KOPT-K1 (cell line): ENCODE measurements at regions not wholly inside any gene's neighbourhood (a gene's known extent, or its start where the extent isn't known, plus 50 kb on each side); places are given as distances from the start of the nearest gene placed in this dataset.

Source experiments
- H3K27ac ChIP-seq: fragments of 200-600 bp; sonication (generic); 2 replicates; pipeline ENCODE4 v1.5.1; 2016; ENCODE audit warnings: antibody characterized with exemption, mild to moderate bottlenecking, low read depth, low read length; ENCODE audit not compliant: poor library complexity, severe bottlenecking
- H3K36me3 ChIP-seq: fragments of 200-600 bp; sonication (generic); 2 replicates; pipeline ENCODE4 v1.5.1; 2017; ENCODE audit warnings: antibody characterized with exemption, mild to moderate bottlenecking, low read length, moderate library complexity; ENCODE audit not compliant: insufficient read depth
- H3K9me3 ChIP-seq: fragments of 200-600 bp; sonication (generic); 2 replicates; pipeline ENCODE4 v1.5.1; 2017; ENCODE audit warnings: antibody characterized with exemption, low read length, mild to moderate bottlenecking; ENCODE audit not compliant: insufficient read depth, poor library complexity, severe bottlenecking

DNA sequence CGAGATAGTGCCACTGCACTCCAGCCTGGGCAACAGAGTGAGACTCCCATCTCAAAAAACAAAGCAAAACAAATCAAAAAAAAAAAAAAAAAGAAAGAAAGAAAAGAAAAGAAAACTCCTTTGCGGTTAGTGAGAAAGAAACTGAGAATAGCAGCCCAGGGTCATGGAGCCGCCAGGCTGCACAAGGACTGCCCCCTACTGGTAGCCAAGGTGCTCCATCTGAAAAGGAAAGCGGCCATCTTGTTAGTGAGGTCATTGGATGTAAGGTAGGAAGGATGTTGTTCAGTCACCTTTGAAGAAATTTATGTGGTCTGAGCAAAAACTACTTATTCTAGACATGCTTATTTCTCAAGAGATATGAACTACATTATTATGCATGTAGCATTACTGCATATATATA lies 660.6 kb upstream of the TENM3 start:
- peaks cover 4% of the 10 kb centered on the region for H3K9me3 ChIP-seq
- H3K27ac ChIP-seq: no peak overlapping the region
- no peaks in the 10 kb centered on the region for H3K36me3 ChIP-seq

DNA sequence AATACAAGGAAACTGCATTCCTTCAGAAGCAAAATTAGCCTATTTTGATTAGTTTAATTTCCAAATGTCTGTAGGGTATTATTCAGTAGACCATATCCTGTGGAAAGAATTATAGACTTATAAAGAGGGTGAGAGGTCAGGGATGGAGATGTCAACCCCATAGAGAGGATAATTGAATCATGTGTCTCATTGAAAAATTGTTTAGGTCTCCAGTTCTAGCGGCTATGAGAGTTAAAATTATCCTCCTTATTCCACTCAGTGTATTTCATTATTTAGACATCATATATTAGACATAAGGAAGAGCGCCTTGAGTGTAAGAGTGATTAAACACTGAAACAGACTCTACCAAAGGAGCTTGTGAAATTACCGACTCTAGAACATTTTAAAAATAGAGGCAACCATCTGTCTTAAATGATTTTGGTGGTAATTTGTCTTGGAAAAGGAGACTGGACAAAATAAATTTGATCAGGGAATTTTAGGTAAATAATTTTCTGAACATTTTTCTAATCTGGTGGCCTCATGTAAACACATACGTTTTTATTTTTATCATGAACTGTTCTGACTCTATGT lies 654.4 kb upstream of the TENM3 start:
- H3K27ac ChIP-seq: no peak overlapping the region
- H3K9me3 ChIP-seq: no peaks in the 10 kb centered on the region

DNA sequence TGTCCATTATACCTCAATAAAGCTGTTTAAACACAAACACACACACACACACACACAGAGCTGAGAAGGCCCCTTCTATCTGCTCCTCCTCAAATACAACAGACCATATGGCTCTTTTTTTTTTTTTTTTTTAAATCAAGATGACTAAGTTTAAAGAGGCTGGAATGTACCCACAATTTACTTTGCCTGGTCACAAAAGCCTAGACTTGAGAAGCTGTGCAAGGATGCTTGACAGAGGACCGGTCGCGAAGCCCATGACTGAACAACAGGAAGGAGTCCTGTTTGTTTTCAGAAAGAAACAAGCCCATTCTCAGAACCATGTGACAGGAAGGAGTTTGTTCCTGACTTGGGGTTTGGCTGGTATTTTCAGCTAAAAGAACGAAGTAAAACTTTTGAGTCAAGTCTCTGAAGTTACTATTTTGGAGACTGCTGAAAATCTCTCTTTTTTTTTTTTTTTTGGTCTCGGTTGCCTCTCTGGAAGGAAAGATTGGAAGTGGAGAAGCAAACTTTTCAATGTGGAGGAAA lies 650.9 kb upstream of the TENM3 start:
- Histone ChIP-seq H3K9me3 (no peaks in the 10 kb centered on the region), H3K36me3 (no peaks in the 10 kb centered on the region), H3K27ac (no peak overlapping the region)

More for the DNA sequence above, 654.4 kb upstream of the TENM3 start:
- no peaks in the 10 kb centered on the region for H3K36me3 ChIP-seq

DNA sequence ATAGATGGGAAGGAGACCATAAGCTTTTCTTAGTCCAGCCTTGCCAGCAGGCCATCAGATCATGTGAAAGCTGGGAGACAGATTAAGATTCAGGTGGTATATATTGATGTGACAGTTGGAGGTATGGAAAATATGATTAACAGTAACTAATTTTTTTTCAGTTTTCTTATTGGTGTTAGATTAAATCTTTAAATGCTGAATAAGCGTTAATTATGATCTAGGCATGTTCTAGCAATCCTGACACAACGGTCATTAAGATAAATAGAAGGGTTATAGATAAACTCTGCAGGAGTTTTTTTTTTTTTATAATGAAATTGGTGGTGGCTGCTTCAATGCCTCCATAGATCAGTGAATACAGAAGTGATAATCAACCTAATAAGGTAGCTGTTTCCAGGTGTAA lies 649.5 kb upstream of the TENM3 start:
- Histone ChIP-seq H3K9me3 (no peaks in the 10 kb centered on the region), H3K27ac (no peak overlapping the region), H3K36me3 (no peaks in the 10 kb centered on the region)

DNA sequence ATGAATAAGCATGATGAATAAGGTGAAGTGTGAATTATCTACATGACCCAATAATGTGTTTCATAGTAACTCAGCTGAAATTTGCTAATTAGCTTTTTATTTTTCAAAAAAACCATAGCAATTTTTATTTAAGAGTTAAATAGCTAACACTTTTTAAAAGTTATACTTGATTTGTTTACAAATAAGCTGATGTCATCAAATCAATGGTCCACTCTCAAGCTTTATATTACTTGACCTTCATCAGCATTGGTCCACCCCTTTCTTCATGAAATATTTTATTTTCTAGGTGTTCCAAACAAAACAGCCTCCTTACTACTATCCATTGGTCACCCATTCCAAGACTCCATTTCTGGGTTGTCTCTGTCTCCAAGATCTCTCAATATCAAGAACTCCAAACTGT lies 649.0 kb upstream of the TENM3 start:
- no peaks in the 10 kb centered on the region for H3K36me3 ChIP-seq
- no peak overlapping the region for H3K27ac ChIP-seq
- H3K9me3 ChIP-seq: no peaks in the 10 kb centered on the region

DNA sequence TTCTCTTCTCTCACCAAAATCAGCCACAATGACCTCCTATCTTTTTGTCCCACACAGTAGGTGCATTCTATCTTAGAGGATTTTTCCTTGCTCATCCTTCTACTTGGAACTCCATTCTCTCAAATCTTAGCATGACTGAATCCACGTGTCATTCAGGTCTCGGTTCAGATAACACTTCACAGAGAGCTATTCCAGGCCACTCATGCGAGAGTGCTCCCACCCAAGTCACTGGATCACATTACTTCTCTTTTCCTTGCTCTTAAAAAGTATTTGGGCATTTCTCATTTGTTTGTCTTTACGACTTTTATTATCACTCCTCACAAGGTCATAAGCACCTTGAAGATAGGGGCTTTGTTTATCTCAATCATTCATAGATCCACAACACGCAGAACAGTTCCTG lies 647.5 kb upstream of the TENM3 start:
- Histone ChIP-seq H3K9me3 (no peaks in the 10 kb centered on the region), H3K27ac (no peak overlapping the region), H3K36me3 (no peaks in the 10 kb centered on the region)

DNA sequence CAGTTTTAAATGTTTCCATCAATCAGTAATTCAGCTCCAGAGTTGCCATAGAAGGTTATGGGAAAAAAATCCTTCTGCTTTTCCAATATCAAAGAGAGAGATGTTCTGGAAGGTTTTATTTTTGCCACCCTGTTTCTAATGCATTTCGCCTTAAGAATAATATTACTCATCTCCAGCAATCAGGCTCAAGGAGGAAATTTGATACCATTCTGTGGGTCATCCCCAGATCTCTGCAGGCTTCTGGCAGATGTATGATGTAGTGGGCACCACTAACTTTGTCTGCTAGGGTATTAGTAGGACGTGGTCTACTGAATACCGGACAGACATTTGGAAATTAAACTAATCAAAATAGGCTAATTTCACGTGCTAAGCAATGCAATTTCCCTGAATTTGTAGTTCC lies 645.4 kb upstream of the TENM3 start:
- Histone ChIP-seq H3K9me3 (no peaks in the 10 kb centered on the region), H3K36me3 (no peaks in the 10 kb centered on the region), H3K27ac (no peak overlapping the region)

DNA sequence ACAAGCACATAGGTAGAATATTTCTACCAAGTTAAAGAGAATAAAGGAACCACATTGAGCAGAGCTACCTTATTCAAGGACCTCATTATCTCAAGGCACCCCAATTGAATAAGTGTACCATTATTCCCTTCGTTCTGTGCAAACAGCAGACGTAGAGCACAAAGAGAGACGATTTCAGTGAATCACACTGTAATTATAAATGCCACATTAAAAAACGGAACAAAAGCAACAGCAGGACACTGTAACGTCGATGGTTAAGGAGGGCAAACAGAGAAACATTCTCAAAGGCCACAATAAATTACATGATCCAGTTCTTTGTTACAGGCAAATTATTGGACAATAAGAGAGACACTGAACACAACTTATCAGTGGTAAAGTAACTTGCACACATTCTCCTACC lies 644.1 kb upstream of the TENM3 start:
- H3K27ac ChIP-seq: no peak overlapping the region
- no peaks in the 10 kb centered on the region for H3K36me3 ChIP-seq
- H3K9me3 ChIP-seq: no peaks in the 10 kb centered on the region

DNA sequence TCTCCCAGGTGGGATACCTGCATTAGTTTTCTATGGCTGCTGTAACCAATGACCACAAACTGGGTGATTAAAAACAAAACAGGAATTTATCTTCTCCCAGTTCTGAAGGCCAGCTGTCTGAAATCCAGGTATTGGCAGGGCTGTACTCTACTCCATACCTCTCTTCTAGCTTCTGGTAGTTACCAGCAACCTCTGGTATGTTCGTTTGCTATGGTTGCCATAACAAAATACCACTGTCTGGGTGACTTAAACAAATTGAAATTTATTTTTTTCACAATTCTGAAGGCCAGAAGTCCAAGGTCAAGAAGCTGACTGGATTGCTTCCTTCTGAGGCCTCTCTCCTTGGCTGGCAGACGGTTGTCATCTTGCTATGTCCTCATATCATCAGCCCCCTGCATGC lies 642.1 kb upstream of the TENM3 start:
- Histone ChIP-seq H3K27ac (no peak overlapping the region), H3K9me3 (no peaks in the 10 kb centered on the region), H3K36me3 (no peaks in the 10 kb centered on the region)

DNA sequence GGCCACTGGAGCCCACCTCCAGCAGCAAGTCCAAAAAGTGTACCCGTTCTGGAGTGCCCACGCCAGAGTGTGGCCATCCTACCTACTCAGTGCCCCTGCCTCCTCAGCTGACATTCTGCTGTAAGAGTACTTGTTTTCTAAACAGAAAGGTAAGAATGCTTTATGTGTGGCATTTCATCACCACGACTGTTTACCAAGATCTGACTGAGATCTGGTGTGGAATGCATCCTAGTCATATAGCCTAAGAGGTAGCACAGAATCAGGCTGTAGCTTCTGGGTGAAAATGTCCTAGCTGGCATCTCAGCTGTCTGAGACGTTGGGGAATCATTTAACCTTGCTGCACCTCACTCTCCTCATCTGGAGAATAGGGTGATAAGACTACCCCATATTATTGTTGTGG lies 638.7 kb upstream of the TENM3 start:
- Histone ChIP-seq H3K36me3 (no peaks in the 10 kb centered on the region), H3K9me3 (no peaks in the 10 kb centered on the region), H3K27ac (no peak overlapping the region)

DNA sequence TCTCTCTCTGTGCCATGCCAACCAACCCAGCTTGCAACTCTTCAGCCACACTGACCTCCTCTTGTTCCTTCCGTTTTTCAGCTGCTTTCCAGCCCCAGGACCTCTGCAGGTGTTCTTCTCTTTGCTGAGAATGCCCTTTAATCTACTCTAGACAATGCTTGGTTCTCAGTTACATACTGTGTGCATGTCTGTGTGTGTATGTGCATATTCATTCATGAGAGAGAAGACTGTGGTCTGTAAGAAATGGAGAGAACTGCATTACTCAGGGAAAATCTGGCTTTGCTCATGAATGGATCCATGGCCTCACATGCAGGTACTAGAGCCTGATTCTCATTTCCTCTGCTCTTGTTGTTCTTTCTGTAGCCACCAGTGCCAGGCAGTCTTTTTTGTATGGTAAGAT lies 636.9 kb upstream of the TENM3 start:
- H3K27ac ChIP-seq: no peak overlapping the region
- H3K9me3 ChIP-seq: no peaks in the 10 kb centered on the region
- H3K36me3 ChIP-seq: no peaks in the 10 kb centered on the region

DNA sequence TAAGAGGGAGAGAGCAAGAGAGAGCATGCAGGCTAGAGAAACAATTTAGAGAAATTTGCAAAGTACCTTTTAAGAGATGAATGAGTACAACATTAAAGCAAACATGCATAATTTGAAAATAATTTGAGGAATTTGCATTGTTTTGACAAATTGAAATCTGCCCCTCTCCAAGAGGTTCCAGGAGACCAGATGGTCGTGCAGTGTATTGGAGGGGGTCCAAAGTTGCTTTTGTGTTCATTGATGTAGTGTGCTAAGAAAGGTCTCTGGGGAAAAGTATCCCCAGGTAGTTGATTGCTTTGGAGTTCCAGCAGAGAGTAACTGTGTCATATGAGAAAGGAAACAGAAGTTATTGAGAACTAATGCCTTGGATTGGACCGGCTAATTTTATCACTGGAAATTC lies 635.0 kb upstream of the TENM3 start:
- no peaks in the 10 kb centered on the region for H3K9me3 ChIP-seq
- no peak overlapping the region for H3K27ac ChIP-seq
- H3K36me3 ChIP-seq: no peaks in the 10 kb centered on the region

DNA sequence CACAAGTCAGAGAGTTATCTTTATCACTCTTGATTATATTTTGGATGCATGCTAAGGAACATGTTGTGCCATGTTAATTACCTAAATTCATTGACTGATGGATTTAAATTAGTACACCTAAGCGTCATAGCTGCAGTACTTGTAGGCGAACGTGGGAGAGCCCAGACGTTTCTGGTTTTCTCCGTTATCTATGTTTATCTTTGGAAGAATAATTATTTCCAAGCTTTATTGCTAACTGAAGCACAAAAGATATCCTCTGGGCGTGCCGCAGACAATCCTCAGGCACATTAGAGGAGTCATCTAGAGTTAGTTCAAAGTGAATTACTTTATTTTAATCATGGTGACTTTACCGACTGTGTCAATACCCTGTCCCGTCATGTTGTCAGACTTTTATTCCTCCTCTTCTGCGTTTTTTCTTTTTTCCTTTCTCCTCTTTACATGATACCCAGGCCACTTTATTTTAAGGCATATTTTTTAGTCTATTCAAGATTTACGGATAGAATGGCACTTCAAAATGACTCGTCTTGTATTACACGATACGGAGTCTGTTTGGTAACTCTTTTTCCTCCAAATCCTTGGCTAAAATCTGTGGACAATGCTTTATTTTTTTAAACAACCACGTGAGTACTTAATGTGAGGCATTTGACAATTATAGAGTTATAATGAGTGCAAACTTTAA lies 632.0 kb upstream of the TENM3 start:
- H3K27ac ChIP-seq: no peak overlapping the region
- H3K9me3 ChIP-seq: no peaks in the 10 kb centered on the region
- H3K36me3 ChIP-seq: no peaks in the 10 kb centered on the region

DNA sequence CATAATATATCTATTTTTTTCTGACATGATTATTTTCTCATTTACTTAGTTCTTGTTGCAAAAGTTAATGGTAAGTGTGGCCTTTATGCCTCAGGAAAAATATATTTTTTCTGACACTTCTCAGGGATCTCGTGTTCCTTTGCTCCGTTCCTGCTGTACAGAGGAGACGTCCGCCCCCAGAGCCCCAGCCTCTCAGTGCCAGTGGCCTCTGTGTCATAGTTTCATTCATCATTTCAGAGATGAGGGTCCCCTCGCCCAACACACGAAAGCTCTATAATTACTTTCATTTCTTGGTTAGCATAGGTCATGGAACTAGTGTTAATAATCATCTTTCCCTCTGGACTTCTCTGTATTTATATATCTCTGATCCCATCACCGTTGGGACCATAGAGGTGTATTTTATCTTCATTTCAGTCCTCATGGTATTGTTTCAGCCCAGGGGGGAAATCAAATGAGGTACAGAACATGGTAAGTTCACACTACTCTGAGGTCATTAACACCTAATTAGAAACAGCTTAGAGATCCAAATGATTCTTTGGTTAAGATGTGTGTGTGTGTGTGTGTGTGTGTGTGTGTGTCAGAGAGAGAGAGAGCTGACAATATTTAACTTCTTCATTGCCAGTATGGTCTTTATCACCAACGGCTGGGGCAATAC lies 631.1 kb upstream of the TENM3 start:
- H3K9me3 ChIP-seq: no peaks in the 10 kb centered on the region
- H3K27ac ChIP-seq: no peak overlapping the region

DNA sequence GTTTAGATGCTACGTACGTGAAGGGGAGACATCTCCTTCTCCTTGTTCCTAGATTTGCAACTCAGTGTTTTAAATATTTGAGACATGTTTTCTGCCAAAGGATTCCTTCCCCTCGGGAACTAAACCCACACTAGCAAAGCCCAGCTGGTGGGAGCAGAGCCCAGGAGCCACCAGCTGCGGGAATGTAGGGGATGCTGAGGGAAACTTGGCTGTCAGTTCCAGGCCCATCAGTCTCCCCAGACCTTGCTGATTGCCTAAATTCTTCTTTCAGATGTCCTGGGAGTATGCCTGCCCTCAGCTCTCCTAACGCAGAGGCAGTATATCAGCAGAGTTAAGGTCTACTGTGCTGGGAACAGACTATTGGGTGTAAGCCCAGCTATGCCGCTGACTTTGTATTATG lies 630.0 kb upstream of the TENM3 start:
- Histone ChIP-seq H3K27ac (no peak overlapping the region), H3K36me3 (no peaks in the 10 kb centered on the region), H3K9me3 (no peaks in the 10 kb centered on the region)

More for the DNA sequence above, 631.1 kb upstream of the TENM3 start:
- H3K36me3 ChIP-seq: no peaks in the 10 kb centered on the region
